CD1c-positive myeloid dendritic cell (primary cell): ENCODE measurements at regions not wholly inside any gene's neighbourhood (a gene's known extent, or its start where the extent isn't known, plus 50 kb on each side); places are given as distances from the start of the nearest gene placed in this dataset.

Source experiments
- DNase-seq: peaks from one replicate; pipeline ENCODE4 v3.0.0-alpha.2; 2016; ENCODE audit errors: extremely low spot score

GRCh38 chr6:104322841-104323240, 536.9 kb downstream of the HACE1 start:
- DNase-seq: no peak

GRCh38 chr6:104321301-104321700, 538.4 kb downstream of the HACE1 start:
- DNase-seq: no peak

GRCh38 chr6:104320896-104321295, 538.8 kb downstream of the HACE1 start:
- DNase-seq: no peak

GRCh38 chr6:104312851-104313250, 546.9 kb downstream of the HACE1 start:
- DNase-seq: no peak

- no peak for DNase-seq
These were observed 553.5 kb downstream of the HACE1 start for GRCh38 chr6:104306211-104306610.

- no peak for DNase-seq
These were observed 554.5 kb downstream of the HACE1 start for GRCh38 chr6:104305206-104305605.

- DNase-seq: no peak
These were observed 557.8 kb downstream of the HACE1 start for GRCh38 chr6:104301951-104302350.

GRCh38 chr6:104286641-104287040, 573.1 kb downstream of the HACE1 start:
- no peak for DNase-seq

GRCh38 chr6:104284872-104285271, 574.8 kb downstream of the HACE1 start:
- no peak for DNase-seq

- DNase-seq: no peak
These were observed 577.1 kb downstream of the HACE1 start for GRCh38 chr6:104282581-104282980.

GRCh38 chr6:104281370-104281769, 578.3 kb downstream of the HACE1 start:
- DNase-seq: no peak

- DNase-seq: no peak
These were observed 591.3 kb downstream of the HACE1 start for GRCh38 chr6:104268389-104268788.

- DNase-seq: no peak
These were observed 592.8 kb downstream of the HACE1 start for GRCh38 chr6:104266922-104267321.

GRCh38 chr6:104256646-104257045, 603.1 kb downstream of the HACE1 start:
- no peak for DNase-seq

- DNase-seq: no peak
These were observed 606.5 kb downstream of the HACE1 start for GRCh38 chr6:104253236-104253635.

GRCh38 chr6:104252276-104252675, 607.4 kb downstream of the HACE1 start:
- no peak for DNase-seq

GRCh38 chr6:104251651-104252050, 608.1 kb downstream of the HACE1 start:
- no peak for DNase-seq

- DNase-seq: no peak
These were observed 618.9 kb downstream of the HACE1 start for GRCh38 chr6:104240865-104241264.

- DNase-seq: no peak
These were observed 619.7 kb downstream of the HACE1 start for GRCh38 chr6:104239971-104240370.

GRCh38 chr6:104229057-104229456, 630.7 kb downstream of the HACE1 start:
- DNase-seq: no peak

GRCh38 chr6:104227508-104227907, 632.2 kb downstream of the HACE1 start:
- DNase-seq: no peak

GRCh38 chr6:104226790-104227446, 632.8 kb downstream of the HACE1 start:
- no peak for DNase-seq

GRCh38 chr6:104218116-104218515, 641.6 kb downstream of the HACE1 start:
- DNase-seq: no peak

- no peak for DNase-seq
These were observed 644.8 kb downstream of the HACE1 start for GRCh38 chr6:104214901-104215300.
